Limb (tissue), 2 donors: ENCODE measurements at regions not wholly inside any gene's neighbourhood (a gene's known extent, or its start where the extent isn't known, plus 50 kb on each side); places are given as distances from the start of the nearest gene placed in this dataset.
A peak's percentile ranks its signal among the peaks of the same experiment; 100 is the strongest.

Source experiments
- DNase-seq, 2 donors: peaks; one replicate each; pipeline ENCODE4 v3.0.0-alpha.2; 2016; ENCODE audit errors: extremely low spot score in 2 of 2

- DNase-seq, result no peak
Measured at GRCh38 chr4:117793845-117794480, 240.3 kb upstream of the NDST3 start.

GRCh38 chr4:117796677-117797076, 237.6 kb upstream of the NDST3 start:
- DNase-seq, result no peak

DNA sequence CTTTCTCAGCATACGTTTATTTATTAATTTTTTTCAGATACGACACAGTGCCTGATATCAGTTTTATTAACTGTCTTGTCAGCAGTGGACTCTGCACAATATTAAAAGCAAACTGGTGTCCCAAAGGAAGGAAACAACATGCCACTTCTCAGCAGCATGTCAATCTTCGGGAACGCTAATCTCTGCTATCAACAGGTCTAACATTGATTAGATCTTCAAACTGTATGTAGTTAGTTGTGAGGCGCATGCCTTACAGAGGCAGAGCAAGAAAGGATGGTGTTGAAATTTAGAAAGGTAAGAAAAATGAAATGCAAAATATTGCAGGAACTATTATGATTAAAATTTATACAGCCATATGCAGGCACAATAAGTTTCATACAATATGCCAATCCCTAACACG, 233.7 kb upstream of the NDST3 start:
- DNase-seq, result no peak

DNA sequence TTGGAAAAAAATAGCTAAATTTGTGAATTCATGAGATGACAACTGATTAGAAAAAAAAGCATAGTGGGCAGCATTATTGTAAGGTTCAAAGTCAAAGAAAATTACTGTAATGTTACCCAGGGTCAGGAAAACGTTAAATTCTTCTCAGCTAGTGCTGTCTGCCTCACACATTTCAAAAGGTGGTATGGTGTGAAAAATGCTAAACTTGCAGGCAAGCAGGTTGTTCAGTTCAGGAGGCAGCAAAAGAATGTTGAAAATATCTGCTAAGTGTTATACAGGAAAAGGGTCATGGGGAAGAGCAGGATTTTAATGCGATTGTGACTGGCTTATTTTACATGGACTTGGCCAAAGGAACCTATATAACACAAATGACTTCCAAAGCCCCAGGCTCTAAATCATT, 232.5 kb upstream of the NDST3 start:
- DNase-seq, result no peak

- no peak for DNase-seq
Measured at GRCh38 chr4:117811731-117812130, 222.6 kb upstream of the NDST3 start.

DNA sequence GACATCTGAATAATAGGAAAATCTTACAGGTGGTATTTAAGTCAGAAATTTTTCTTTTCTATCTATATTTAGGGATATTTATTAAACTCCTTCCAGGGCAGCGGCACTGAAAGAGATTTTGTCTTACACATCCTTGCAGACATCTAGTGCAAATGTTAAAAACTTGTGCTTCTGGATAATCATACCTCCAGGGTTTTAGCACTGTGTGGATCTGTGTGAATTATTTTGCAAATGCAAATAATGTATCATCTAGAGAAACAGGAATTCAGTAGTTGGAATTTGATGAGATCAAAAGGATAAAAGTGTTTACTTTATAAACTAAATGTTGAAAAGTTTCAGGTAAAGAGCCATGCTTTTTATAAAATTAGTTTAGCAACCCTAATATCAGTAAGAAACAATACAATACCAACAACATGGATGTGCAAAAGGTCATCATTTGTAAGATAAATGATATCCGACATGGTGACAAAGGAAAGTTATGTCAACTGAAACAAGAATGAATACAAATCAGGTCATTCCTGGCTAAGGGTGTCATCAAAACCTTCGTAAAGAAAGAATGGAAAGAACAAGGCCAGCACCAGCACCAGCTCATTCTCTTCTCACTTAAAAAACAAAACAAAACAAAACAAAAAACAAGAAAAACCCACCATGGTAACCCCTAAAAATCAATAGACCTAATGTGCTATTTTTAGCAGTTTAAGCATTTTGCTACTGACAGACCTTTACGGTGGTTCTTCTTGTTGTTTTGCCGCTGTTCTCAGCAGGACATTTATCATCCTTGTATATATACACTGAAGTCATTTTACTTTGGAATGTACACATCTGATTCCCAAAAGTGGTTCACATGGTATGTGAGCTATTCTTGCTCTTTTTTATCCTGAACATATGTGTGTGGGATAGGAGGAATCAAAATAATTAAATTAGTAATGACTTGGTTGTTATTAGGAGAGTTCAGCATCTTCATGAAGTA, 219.7 kb upstream of the NDST3 start:
- DNase-seq, result no peak

DNA sequence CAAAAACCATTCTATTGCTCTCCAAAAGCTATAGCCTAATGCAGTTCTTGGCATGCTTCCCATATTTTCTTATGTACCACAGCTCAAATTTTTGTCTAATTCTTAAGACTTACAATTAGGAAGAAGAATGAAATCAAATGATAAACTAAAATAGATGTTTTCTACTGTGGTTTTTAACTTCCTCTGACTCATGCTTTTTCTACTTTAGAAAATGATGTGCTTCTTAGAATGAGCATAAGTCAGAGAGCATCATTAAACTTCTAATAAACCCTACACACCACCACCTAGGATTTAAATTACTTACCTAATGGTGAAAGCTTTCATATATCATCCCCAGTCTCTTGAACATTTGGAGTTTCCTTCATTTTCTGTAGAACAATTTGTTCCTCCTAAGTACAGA, 217.0 kb upstream of the NDST3 start:
- no peak for DNase-seq

DNA sequence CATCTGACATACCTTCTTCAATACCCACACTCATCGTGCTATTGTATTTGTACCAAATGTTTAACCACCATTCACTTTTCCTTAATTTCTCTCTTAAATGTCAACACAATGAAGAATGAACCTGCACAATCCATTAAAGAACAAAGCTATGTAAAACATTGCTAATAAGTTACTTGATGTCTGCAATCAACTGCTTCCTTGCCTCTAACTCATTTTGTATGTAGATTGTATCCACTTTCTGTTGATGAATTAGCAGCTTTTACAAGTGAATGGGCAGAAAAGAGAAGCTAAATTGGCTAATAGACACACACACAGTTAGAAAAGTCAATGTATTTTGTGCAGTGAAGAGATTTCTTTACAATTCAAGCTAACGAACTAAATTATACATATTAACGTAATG, 212.5 kb upstream of the NDST3 start:
- DNase-seq, result no peak

DNA sequence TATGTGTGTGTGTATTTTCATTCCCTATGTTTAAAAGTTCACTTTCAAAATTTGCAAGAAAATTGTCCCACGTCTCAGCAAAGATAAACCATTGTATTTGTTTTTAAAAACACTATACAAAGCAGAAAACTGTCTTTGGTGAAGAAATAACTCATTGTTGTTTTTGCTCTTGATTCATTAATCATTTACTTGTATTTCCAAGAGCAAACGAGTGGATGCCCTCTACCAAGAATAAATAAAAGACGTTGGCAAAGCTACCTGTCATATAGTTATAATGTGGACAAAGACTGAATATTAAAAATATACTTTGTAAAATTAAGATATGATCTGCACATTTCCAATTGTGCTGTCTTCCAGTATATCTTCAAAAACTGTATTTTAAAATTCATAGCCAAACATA, 210.9 kb upstream of the NDST3 start:
- DNase-seq, result no peak

DNA sequence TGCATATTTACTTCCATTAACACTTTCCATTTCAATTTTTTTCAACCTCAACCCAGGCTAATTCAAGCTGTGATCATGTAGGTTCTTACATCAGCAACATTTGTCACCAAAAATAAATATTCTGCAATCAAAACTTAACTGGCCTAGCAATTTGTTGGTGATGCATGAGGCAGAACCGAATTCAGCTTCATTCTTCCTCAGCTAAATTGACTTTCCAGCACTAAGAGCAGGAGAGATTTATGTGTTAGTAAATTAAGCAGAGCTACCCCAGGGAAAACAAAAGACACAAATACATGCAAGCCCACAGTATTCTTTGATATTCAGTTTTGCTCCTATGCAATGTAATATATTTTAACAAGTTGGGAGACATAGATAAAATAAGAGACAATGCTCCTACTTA, 208.7 kb upstream of the NDST3 start:
- no peak for DNase-seq

DNA sequence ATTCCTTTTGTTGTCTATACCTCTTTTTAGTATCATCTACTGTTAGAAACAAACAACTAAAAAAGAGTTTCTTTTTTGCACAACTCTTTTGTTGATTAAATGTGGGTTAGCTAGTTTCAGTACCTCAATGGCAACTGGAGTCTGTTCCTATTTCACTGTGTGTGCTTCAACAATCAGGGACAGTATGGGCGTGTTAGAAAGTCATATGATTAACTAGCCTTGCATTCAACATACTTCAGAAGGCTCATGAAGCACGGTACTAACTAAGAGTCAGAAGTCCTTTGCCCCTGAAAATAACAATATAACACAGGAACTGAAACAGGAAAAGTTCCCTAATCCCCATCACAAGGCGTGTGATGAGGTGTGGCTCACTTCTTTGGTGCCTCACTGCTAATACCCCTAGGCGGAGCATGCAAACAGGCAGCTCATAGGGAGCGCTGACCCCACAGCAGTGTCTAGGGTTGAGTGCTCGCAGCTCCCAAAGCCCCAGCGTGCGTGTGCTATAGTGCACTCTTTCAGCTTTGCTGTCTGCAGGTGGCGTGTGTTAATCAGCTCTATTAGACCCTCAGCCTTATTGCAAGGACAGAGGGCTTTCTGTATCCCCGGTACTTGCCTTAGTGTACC, 203.1 kb upstream of the NDST3 start:
- no peak for DNase-seq

DNA sequence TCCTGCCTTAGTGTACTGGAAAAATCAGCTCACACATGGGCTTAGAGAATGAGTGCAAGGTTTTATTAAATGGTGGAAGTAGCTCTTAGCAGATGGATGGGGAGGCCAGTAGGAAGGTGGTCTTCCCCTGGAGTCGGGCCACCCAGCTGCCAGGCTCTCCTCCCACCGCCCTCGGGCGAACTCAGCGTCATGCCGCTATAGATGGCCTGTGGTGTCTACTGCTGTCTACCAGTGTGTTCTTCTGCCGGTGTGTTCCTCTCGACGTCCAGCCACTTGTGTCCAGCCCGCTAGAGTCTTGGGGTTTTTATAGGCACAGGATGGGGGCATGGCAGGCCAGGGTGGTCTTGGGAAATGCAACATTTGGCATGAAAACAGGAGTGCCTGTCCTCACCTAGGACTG, 198.7 kb upstream of the NDST3 start:
- DNase-seq, result no peak

- no peak for DNase-seq
Measured at GRCh38 chr4:117844594-117844993, 189.7 kb upstream of the NDST3 start.

GRCh38 chr4:117845270-117845669, 189.0 kb upstream of the NDST3 start:
- DNase-seq, result no peak

GRCh38 chr4:117847849-117848248, 186.4 kb upstream of the NDST3 start:
- no peak for DNase-seq

GRCh38 chr4:117868201-117868600, 166.1 kb upstream of the NDST3 start:
- no peak for DNase-seq

DNA sequence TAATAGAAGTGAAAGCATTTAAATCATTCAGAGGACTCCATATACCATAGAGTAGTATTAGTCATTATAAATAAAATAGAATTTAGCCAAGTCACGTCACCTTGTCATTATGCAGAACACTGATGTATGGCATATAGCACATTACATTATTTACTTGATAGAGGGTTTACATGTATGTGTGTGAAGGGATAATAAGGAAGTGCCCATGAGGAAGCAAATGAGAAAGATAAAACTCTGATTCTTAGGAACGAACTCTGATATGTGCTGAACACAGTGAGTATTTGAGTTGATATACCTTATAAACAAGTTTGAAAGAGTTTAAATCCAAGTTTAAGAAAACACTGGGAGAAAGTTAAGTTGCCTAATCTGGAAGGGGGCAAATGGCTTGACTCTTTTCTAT, 160.5 kb upstream of the NDST3 start:
- no peak for DNase-seq

DNA sequence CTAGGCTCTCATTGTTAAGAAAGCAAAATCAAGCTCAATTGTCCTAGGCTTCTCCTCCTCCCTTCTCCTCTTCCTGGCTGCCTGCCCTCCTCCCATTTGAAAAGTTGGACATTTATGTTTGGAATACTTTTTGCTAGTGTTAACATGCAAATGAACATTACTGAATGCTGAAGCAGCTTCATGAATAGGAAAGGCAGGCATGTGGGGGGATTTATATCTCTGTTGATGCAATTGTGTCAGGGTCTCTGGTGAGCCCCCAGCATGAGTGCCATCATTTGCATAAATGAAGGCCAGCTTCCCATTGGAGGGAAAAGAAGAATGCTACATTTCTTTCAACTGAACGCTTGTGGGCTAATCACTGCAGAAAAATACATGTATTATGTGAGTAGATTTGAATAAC, 160.1 kb upstream of the NDST3 start:
- no peak for DNase-seq

- peak in 1 of 2 donors; percentile 18 for DNase-seq
Measured at GRCh38 chr4:117889978-117890377, 144.3 kb upstream of the NDST3 start.

GRCh38 chr4:117893207-117893606, 141.1 kb upstream of the NDST3 start:
- peak in 1 of 2 donors; percentile 24 for DNase-seq

DNA sequence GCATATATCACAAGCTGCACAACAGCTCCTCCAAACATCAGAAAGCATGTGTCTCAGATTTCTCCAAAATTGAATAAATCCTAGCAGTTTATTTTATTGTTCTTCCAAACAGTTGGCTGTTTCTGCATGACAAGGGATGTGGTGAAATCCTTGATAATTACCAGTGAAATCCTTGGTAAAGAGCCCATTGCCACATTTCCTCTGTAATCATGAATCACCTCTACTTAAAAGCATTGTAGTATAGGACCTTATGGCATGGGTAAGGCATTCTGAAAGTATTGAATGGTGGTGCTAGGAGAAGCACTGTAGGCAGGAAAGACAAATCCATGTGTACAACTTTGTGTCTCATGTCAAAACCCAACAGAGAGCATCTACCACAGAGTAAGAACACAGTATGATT, 135.8 kb upstream of the NDST3 start:
- DNase-seq, result no peak

DNA sequence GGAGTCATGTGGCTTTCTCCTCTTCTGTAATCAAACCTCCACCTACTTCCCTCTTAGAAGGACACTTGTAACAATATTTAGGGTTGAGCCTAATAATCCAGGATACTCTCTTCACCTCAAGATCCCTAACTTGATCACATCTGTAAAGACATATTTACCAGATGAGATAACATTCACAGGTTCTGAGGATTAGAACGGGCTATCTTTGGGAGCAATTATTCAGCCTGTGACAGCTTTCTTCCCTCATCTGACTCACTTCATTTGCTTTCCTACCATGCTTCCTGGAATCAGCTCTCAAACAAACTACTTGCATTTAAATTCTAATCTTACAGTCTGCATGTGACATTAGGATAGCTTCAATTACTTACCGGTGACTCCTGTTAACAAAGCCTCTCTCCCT, 133.5 kb upstream of the NDST3 start:
- no peak for DNase-seq

DNA sequence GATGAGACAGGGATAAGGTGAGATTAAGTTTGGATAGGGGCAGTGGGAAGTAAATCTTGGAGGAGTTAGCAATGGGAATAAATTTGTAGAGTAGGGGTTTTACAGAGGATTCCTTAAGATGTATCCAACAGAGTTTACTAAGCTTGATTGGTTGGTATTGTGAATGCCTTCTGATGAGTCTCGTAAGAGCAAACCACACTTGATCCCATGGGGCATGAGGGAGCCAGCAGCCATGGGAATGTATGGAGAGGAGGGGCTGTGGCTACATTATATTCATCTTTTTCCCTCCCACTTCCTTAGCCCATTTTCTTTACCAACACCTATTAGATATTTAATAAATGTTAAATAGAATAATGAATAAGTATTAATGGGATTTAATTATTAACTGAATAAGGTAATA, 126.6 kb upstream of the NDST3 start:
- DNase-seq, result no peak
